ENCODE measurements at regions not wholly inside any gene's neighbourhood (a gene's known extent, or its start where the extent isn't known, plus 50 kb on each side); places are given as distances from the start of the nearest gene placed in this dataset.

GRCh38 chr2:125576558-125576957 lies 1079.4 kb upstream of the GYPC start:
- Histone ChIP-seq H3K4me1 (no peaks in the 10 kb centered on the region), H3K27me3 (no peaks in the 10 kb centered on the region), H3K4me3 (no peak overlapping the region), H3K36me3 (no peaks in the 10 kb centered on the region), H3K27ac (no peak overlapping the region), H3K9me3 (no peaks in the 10 kb centered on the region)
- no peak for DNase-seq (ENCODE audit: low spot score in 2 of 2)
- TF ChIP-seq POLR2A (IDR thresholded peaks at IDR 0.05) (no peak), POLR2AphosphoS5 (IDR thresholded peaks at IDR 0.05) (no peak)
- TF ChIP-seq, protein P1, sequence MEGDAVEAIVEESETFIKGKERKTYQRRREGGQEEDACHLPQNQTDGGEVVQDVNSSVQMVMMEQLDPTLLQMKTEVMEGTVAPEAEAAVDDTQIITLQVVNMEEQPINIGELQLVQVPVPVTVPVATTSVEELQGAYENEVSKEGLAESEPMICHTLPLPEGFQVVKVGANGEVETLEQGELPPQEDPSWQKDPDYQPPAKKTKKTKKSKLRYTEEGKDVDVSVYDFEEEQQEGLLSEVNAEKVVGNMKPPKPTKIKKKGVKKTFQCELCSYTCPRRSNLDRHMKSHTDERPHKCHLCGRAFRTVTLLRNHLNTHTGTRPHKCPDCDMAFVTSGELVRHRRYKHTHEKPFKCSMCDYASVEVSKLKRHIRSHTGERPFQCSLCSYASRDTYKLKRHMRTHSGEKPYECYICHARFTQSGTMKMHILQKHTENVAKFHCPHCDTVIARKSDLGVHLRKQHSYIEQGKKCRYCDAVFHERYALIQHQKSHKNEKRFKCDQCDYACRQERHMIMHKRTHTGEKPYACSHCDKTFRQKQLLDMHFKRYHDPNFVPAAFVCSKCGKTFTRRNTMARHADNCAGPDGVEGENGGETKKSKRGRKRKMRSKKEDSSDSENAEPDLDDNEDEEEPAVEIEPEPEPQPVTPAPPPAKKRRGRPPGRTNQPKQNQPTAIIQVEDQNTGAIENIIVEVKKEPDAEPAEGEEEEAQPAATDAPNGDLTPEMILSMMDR (IDR thresholded peaks at IDR 0.05) = no peak
- intact Hi-C loops (cut with DNase I; ENCODE audit: low total_unique reads) = no loop called here

GRCh38 chr2:125581557-125581956 lies 1074.4 kb upstream of the GYPC start:
- H3K4me1 ChIP-seq = no peaks in the 10 kb centered on the region
- no peaks in the 10 kb centered on the region for H3K36me3 ChIP-seq
- H3K27ac ChIP-seq = no peak overlapping the region
- H3K4me3 ChIP-seq = no peak overlapping the region
- H3K27me3 ChIP-seq = no peaks in the 10 kb centered on the region
- no peak for DNase-seq (ENCODE audit: low spot score in 2 of 2)
- no peaks in the 10 kb centered on the region for H3K9me3 ChIP-seq
- TF ChIP-seq POLR2AphosphoS5 (IDR thresholded peaks at IDR 0.05) = no peak
- TF ChIP-seq POLR2A (IDR thresholded peaks at IDR 0.05) = no peak
- TF ChIP-seq, protein P1 (IDR thresholded peaks at IDR 0.05) = no peak
- intact Hi-C loops (cut with DNase I; ENCODE audit: low total_unique reads) = no loop called here

DNA sequence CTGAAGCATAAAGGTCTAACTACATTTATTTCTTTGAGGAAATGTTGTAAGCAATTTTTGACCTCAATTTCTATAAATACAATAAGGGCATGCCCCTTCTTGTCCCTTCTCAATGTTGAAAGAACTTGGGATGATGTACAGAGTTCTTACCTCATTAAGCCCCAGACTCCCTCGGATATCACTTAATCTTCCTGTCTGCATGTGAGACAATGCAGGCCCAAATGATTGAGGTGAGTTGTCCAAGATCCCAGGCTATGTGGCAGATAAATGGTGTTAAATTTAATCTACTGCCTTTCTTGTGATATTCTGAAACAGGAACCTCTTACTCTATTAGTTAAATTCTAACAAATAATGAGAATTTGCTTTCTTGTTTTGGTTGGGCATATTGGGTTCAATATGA lies 1073.4 kb upstream of the GYPC start:
- Histone ChIP-seq H3K27me3 (no peaks in the 10 kb centered on the region), H3K36me3 (no peaks in the 10 kb centered on the region), H3K27ac (no peak overlapping the region), H3K4me3 (no peak overlapping the region), H3K9me3 (no peaks in the 10 kb centered on the region), H3K4me1 (no peaks in the 10 kb centered on the region)
- intact Hi-C loops (cut with DNase I; ENCODE audit: low total_unique reads) = no loop called here
- TF ChIP-seq POLR2A (IDR thresholded peaks at IDR 0.05) = no peak
- no peak for TF ChIP-seq POLR2AphosphoS5 (IDR thresholded peaks at IDR 0.05)
- TF ChIP-seq, protein P1 (IDR thresholded peaks at IDR 0.05) = no peak
- DNase-seq (ENCODE audit: low spot score in 2 of 2) = no peak

- no peak for DNase-seq (ENCODE audit: low spot score in 2 of 2)
- Histone ChIP-seq H3K4me3 (no peak overlapping the region), H3K27me3 (no peaks in the 10 kb centered on the region), H3K27ac (no peak overlapping the region), H3K4me1 (no peaks in the 10 kb centered on the region), H3K36me3 (no peaks in the 10 kb centered on the region), H3K9me3 (no peaks in the 10 kb centered on the region)
- TF ChIP-seq POLR2AphosphoS5 (IDR thresholded peaks at IDR 0.05) (no peak), POLR2A (IDR thresholded peaks at IDR 0.05) (no peak)
- TF ChIP-seq, protein P1 (IDR thresholded peaks at IDR 0.05) = no peak
- intact Hi-C loops (cut with DNase I; ENCODE audit: low total_unique reads) = no loop called here
Measured at GRCh38 chr2:125584732-125585131, 1071.2 kb upstream of the GYPC start.

GRCh38 chr2:125588780-125589179 lies 1067.2 kb upstream of the GYPC start:
- intact Hi-C loops (cut with DNase I; ENCODE audit: low total_unique reads) = no loop called here
- peaks cover 0 to 4% of the 10 kb centered on the region in 2 donors for H3K9me3 ChIP-seq
- no peak for DNase-seq (ENCODE audit: low spot score in 2 of 2)
- no peaks in the 10 kb centered on the region for H3K27me3 ChIP-seq
- no peaks in the 10 kb centered on the region for H3K36me3 ChIP-seq
- no peaks in the 10 kb centered on the region for H3K4me1 ChIP-seq
- TF ChIP-seq POLR2A (IDR thresholded peaks at IDR 0.05) (no peak), POLR2AphosphoS5 (IDR thresholded peaks at IDR 0.05) (no peak)
- TF ChIP-seq, protein P1 (IDR thresholded peaks at IDR 0.05) = no peak
- H3K4me3 ChIP-seq = no peak overlapping the region
- no peak overlapping the region for H3K27ac ChIP-seq
